Neural crest cell (in vitro differentiated cells): ENCODE measurements at regions not wholly inside any gene's neighbourhood (a gene's known extent, or its start where the extent isn't known, plus 50 kb on each side); places are given as distances from the start of the nearest gene placed in this dataset.

Experiments
- DNase-seq: peaks from one replicate; pipeline ENCODE4 v3.0.0; 2021; ENCODE audit warnings: low read depth, mixed read lengths, low spot score
- H3K27ac Mint-ChIP-seq: one replicate; pipeline ENCODE4 v1.8.0; 2021; ENCODE audit warnings: mild to moderate bottlenecking, mixed read lengths; ENCODE audit not compliant: unreplicated experiment
- H3K27me3 Mint-ChIP-seq: 2 replicates; pipeline ENCODE4 v1.8.0; 2021; ENCODE audit warnings: low read depth, mild to moderate bottlenecking, mixed read lengths
- H3K36me3 Mint-ChIP-seq: 2 replicates; pipeline ENCODE4 v1.8.0; 2021; ENCODE audit warnings: low read depth, mild to moderate bottlenecking, mixed read lengths
- H3K4me1 Mint-ChIP-seq: 2 replicates; pipeline ENCODE4 v1.8.0; 2021; ENCODE audit warnings: mixed read lengths
- H3K4me3 Mint-ChIP-seq: one replicate; pipeline ENCODE4 v1.8.0; 2021; ENCODE audit warnings: mild to moderate bottlenecking, mixed read lengths
- H3K9me3 Mint-ChIP-seq: 2 replicates; pipeline ENCODE4 v1.8.0; 2021; ENCODE audit warnings: mixed read lengths
- TF ChIP-seq, protein P1 (sequence below): fragments of 200-600 bp; sonication (generic); conservative IDR thresholded peaks from 2 replicates; pipeline ENCODE4 v1.5.0; 2021; ENCODE audit warnings: antibody characterized with exemption, mild to moderate bottlenecking

DNA sequence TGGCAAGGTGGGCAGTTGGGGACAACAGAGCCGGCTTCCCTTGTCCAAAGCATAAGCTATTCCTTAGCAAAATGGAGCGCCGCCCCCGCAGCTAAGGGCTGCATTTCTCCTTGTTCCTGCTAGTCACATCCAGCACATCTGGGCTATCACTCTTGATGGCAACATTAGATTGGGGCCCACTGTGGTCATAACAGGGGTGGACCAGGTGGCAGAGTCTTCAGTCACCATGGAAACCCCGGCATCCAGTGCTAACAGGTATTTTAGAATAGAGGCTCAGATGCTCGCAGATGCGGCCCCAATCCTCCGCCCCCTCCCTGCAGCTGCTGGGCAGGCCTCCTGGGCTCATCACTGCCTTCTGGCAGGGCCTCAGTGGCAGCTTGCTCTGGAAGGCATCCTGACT is 125.9 kb downstream of the GPCPD1 start:
- no peak for DNase-seq
- no peaks in the 10 kb centered on the region for H3K9me3 Mint-ChIP-seq
- H3K4me3 Mint-ChIP-seq, result no peak overlapping the region
- no peak overlapping the region for H3K27ac Mint-ChIP-seq
- no peaks in the 10 kb centered on the region for H3K4me1 Mint-ChIP-seq
- peaks cover 21% of the 10 kb centered on the region for H3K27me3 Mint-ChIP-seq
- no peaks in the 10 kb centered on the region for H3K36me3 Mint-ChIP-seq
- TF ChIP-seq, protein P1, sequence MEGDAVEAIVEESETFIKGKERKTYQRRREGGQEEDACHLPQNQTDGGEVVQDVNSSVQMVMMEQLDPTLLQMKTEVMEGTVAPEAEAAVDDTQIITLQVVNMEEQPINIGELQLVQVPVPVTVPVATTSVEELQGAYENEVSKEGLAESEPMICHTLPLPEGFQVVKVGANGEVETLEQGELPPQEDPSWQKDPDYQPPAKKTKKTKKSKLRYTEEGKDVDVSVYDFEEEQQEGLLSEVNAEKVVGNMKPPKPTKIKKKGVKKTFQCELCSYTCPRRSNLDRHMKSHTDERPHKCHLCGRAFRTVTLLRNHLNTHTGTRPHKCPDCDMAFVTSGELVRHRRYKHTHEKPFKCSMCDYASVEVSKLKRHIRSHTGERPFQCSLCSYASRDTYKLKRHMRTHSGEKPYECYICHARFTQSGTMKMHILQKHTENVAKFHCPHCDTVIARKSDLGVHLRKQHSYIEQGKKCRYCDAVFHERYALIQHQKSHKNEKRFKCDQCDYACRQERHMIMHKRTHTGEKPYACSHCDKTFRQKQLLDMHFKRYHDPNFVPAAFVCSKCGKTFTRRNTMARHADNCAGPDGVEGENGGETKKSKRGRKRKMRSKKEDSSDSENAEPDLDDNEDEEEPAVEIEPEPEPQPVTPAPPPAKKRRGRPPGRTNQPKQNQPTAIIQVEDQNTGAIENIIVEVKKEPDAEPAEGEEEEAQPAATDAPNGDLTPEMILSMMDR, result no peak

DNA sequence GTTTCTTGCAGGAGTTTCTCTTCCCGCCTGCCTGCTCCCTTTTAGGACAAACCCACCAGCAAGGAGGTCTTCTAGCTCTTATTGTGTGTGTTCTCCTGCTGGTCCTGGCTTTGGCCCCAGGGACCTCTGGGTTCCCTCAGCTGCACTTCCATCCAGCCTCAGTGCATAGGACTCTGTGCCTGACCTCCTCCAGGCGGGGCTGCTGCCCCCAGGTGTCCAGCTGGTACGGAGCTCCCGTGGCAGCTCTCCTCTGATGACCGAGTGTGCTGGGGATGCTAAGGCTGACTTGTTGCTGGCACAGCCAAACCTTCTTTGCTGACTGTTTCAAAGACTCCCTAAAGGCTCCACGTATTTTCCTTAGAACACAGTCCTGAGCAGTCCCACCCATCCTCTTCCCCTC is 126.5 kb downstream of the GPCPD1 start:
- TF ChIP-seq, protein P1, result no peak
- Mint-ChIP-seq H3K36me3 (no peaks in the 10 kb centered on the region), H3K9me3 (no peaks in the 10 kb centered on the region), H3K4me3 (no peak overlapping the region), H3K4me1 (no peaks in the 10 kb centered on the region), H3K27me3 (peaks cover 21% of the 10 kb centered on the region), H3K27ac (no peak overlapping the region)
- DNase-seq, result no peak

DNA sequence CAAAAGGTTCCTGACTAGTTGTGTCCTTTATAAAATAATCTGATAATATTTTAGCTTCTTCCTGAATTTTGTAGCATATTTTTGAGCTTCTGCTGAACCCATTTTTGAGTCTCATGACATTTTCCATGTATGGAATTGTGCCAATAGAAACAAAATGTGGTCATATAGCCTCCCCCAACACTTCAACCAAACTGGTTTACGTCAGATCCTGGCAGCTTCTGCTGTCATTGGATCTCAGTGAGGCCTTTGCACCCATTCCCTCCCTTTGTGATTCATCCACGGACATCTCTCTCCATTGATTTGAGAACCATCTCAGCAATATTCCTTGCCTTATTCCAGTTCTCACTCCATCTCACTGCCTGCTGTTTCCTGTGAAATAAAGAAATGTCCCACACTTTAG is 128.0 kb downstream of the GPCPD1 start:
- H3K9me3 Mint-ChIP-seq, result no peaks in the 10 kb centered on the region
- peaks cover 19% of the 10 kb centered on the region for H3K27me3 Mint-ChIP-seq
- TF ChIP-seq, protein P1, result no peak
- no peak for DNase-seq
- H3K36me3 Mint-ChIP-seq, result no peaks in the 10 kb centered on the region
- H3K4me3 Mint-ChIP-seq, result no peak overlapping the region
- no peaks in the 10 kb centered on the region for H3K4me1 Mint-ChIP-seq
- no peak overlapping the region for H3K27ac Mint-ChIP-seq

DNA sequence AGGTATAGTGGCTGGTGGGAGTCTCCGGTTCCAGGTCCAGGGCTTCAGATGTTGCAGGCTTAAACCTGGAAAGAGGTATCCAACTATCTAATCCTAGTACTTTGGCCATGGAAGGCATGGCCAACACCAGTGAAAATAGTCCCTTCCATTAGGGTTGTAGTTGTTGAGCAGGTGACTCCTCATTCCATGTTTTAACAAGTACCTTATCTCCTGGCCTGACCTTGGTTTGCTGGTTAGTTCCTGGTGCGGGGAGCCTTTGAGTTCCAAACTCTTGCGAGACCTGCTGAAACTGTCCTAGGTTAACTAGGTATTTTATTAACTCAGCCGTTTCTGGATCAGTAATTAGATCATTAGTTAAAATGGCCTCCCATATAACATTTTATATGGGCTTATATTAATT is 128.9 kb downstream of the GPCPD1 start:
- no peak for DNase-seq
- TF ChIP-seq, protein P1, result no peak
- Mint-ChIP-seq H3K27me3 (peaks cover 16% of the 10 kb centered on the region), H3K4me3 (no peak overlapping the region), H3K27ac (no peak overlapping the region), H3K36me3 (no peaks in the 10 kb centered on the region), H3K9me3 (no peaks in the 10 kb centered on the region), H3K4me1 (no peaks in the 10 kb centered on the region)

DNA sequence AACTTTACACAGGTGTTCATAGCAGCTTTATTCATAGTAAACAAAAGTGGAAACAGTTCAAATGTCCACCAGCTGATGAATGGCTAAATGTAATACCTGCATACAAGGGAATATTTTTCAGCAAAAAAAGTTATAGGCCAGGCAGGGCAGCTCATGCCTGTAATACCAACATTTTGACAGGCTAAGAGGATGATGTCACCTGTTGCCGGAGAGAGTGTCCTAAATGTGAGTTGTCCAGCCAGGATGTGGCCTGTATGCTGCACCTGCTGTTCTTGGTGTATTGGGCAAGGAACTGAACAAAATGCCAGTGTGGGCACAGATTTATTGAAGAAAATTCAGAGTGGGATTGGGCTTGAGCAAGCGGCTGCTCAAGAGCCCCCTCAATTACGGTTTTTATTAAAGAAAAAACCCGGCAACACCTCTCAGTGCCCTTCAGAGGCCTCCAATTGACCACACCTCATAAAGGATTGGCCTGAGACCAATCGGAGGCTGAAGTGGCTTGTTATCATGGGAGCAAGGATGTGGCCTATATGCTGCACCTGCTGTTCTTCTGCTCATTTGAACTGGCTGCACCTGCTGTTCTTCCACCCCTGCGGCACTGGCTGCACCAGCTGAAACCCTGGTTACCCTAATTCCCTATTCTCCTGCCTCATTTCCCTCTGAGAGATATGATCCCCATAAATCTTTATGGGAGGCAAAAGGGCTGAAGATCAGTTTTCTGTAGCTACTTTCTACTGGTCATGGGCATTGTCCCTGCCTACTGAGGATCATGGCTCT is 129.8 kb downstream of the GPCPD1 start:
- TF ChIP-seq, protein P1, result no peak
- H3K27ac Mint-ChIP-seq, result peak overlapping the region; percentile 57
- H3K4me3 Mint-ChIP-seq, result no peak overlapping the region
- H3K27me3 Mint-ChIP-seq, result peaks cover 11% of the 10 kb centered on the region
- DNase-seq, result no peak
- no peaks in the 10 kb centered on the region for H3K9me3 Mint-ChIP-seq
- H3K36me3 Mint-ChIP-seq, result no peaks in the 10 kb centered on the region
- H3K4me1 Mint-ChIP-seq, result no peaks in the 10 kb centered on the region
